ENCODE measurements at regions not wholly inside any gene's neighbourhood (a gene's known extent, or its start where the extent isn't known, plus 50 kb on each side); places are given as distances from the start of the nearest gene placed in this dataset.

- TF ChIP-seq CTCF (IDR thresholded peaks at IDR 0.05) = no peak
- H3K9me3 ChIP-seq = no peaks in the 10 kb centered on the region
- no peaks in the 10 kb centered on the region for H3K4me1 ChIP-seq
- no peaks in the 10 kb centered on the region for H3K36me3 ChIP-seq
- intact Hi-C loops (cut with DNase I) = no loop called here
- no peak overlapping the region for H3K4me3 ChIP-seq
- no peaks in the 10 kb centered on the region for H3K27me3 ChIP-seq
- DNase-seq (no peak), ATAC-seq (no peak)
- H3K27ac ChIP-seq = no peak overlapping the region
These were observed 246.6 kb upstream of the PLET1 start for GRCh38 chr11:112507281-112507680.

GRCh38 chr11:112508750-112509149 is 248.1 kb upstream of the PLET1 start:
- Histone ChIP-seq H3K4me1 (no peaks in the 10 kb centered on the region), H3K4me3 (no peak overlapping the region), H3K27me3 (no peaks in the 10 kb centered on the region), H3K9me3 (no peaks in the 10 kb centered on the region), H3K36me3 (no peaks in the 10 kb centered on the region), H3K27ac (no peak overlapping the region)
- DNase-seq (no peak), ATAC-seq (no peak)
- no peak for TF ChIP-seq CTCF (IDR thresholded peaks at IDR 0.05)
- intact Hi-C loops (cut with DNase I) = no loop called here

- Histone ChIP-seq H3K9me3 (no peaks in the 10 kb centered on the region), H3K4me3 (no peak overlapping the region), H3K27ac (no peak overlapping the region), H3K4me1 (no peaks in the 10 kb centered on the region), H3K36me3 (no peaks in the 10 kb centered on the region), H3K27me3 (no peaks in the 10 kb centered on the region)
- TF ChIP-seq CTCF (IDR thresholded peaks at IDR 0.05) = no peak
- intact Hi-C loops (cut with DNase I) = no loop called here
- no peak for DNase-seq
- no peak for ATAC-seq
These were observed 248.6 kb upstream of the PLET1 start for GRCh38 chr11:112509300-112509699.

- no peak for TF ChIP-seq CTCF (IDR thresholded peaks at IDR 0.05)
- no peak overlapping the region for H3K27ac ChIP-seq
- no peak for DNase-seq
- no peak for ATAC-seq
- H3K27me3 ChIP-seq = no peaks in the 10 kb centered on the region
- no peaks in the 10 kb centered on the region for H3K4me1 ChIP-seq
- H3K36me3 ChIP-seq = no peaks in the 10 kb centered on the region
- H3K4me3 ChIP-seq = no peak overlapping the region
- H3K9me3 ChIP-seq = no peaks in the 10 kb centered on the region
- intact Hi-C loops (cut with DNase I) = no loop called here
These were observed 250.6 kb upstream of the PLET1 start for GRCh38 chr11:112511271-112511670.

- no peaks in the 10 kb centered on the region for H3K36me3 ChIP-seq
- no peak for ATAC-seq
- no peak for TF ChIP-seq CTCF (IDR thresholded peaks at IDR 0.05)
These were observed 251.3 kb upstream of the PLET1 start for GRCh38 chr11:112511911-112512310.

More at GRCh38 chr11:112511911-112512310, 251.3 kb upstream of the PLET1 start:
- Histone ChIP-seq H3K9me3 (no peaks in the 10 kb centered on the region), H3K27me3 (no peaks in the 10 kb centered on the region), H3K4me3 (no peak overlapping the region), H3K27ac (no peak overlapping the region), H3K4me1 (no peaks in the 10 kb centered on the region)
- no peak for DNase-seq
- intact Hi-C loops (cut with DNase I) = no loop called here
